PC-9 (cell line): ENCODE measurements at regions not wholly inside any gene's neighbourhood (a gene's known extent, or its start where the extent isn't known, plus 50 kb on each side); places are given as distances from the start of the nearest gene placed in this dataset.

Experiments
- CTCF ChIP-seq: fragments of 200-600 bp; sonication (generic); conservative IDR thresholded peaks from 2 replicates; pipeline ENCODE4 v1.6.1; 2017; ENCODE audit warnings: mixed run types, antibody characterized with exemption, mild to moderate bottlenecking, moderate library complexity
- EZH2 ChIP-seq: fragments of 200-600 bp; sonication (generic); IDR thresholded peaks from 2 replicates; pipeline ENCODE4 v1.8.0; 2017; ENCODE audit warnings: antibody characterized with exemption, low read depth

GRCh38 chr6:137681445-137682009 lies 185.5 kb upstream of the TNFAIP3 start:
- TF ChIP-seq CTCF (no peak), EZH2 (no peak)
